ENCODE measurements at regions not wholly inside any gene's neighbourhood (a gene's known extent, or its start where the extent isn't known, plus 50 kb on each side); places are given as distances from the start of the nearest gene placed in this dataset.
A peak's percentile ranks its signal among the peaks of the same experiment; 100 is the strongest.

DNA sequence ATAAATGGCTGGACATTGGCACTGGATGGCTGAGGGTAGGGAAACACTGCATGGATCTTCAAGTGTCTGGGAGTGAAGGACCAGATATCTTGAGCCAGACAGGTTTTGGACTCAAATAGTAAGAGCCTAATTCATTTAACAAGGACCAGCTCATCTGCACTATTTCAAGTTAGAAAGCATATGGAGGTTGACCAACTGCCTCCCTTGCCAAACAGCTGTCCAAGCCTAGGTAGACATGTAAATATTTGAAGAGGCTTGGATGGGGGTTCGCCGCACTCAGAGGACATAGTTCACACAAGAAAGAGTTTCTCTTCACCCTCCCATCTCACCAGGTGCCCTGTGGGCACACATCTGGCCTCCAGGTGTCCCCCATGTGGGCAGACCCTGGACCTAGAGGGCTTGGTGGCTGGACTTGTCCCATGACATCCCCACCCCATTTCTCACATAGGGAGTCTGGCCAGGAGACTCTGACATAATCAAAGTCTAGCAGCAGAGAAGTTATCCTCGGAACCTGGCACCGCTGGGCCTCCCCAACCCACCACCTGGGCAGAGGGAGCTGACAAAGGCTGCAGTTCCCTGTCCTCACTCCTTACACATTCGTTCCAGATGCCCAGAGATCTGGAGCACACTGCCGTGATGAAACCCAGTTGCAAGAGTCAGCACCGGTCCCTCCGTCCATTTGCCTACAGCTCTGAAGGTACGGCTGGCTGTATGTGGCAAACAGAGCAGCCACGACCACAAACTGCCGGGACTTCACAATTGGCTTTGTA lies 116.9 kb upstream of the GDF10 start:
- H3K27ac ChIP-seq = peak overlapping the region in 8 of 21 experiments; percentile 4 to 66 (median 50)
- no peak overlapping the region for H3K4me3 ChIP-seq

- Histone ChIP-seq H3K4me3 (no peak overlapping the region), H3K27ac (peak overlapping the region in 7 of 21 experiments; percentile 4 to 66 (median 49))
Measured at GRCh38 chr10:47183704-47184041, 116.3 kb upstream of the GDF10 start.

DNA sequence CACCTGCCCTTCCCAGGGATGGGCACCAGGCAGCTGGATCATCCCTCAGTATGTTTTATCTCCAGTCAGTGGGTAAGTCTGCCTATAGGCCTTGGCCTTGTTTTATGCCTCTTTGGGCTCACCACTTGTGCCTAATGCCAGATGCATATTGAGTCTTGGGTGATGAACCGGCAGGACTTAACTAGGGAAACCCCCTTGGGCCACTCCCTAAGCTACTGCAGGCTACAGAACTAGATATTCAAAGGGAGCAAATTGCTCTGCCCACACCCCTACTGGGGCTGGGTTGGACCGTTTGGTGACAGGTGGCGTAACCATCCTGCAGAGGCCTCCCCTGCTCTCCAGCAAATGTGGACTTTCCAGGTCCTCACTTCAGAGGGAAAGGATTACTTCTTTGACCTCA lies 115.7 kb upstream of the GDF10 start:
- H3K4me3 ChIP-seq = no peak overlapping the region
- H3K27ac ChIP-seq = peak overlapping the region in 2 of 21 experiments; percentile 51 to 65

- Histone ChIP-seq H3K27ac (no peak overlapping the region), H3K4me3 (no peak overlapping the region)
Measured at GRCh38 chr10:47184724-47185330, 115.2 kb upstream of the GDF10 start.

- Histone ChIP-seq H3K4me3 (no peak overlapping the region), H3K27ac (no peak overlapping the region)
Measured at GRCh38 chr10:47186941-47187340, 113.1 kb upstream of the GDF10 start.

- Histone ChIP-seq H3K4me3 (no peak overlapping the region), H3K27ac (no peak overlapping the region)
Measured at GRCh38 chr10:47187592-47187991, 112.4 kb upstream of the GDF10 start.

GRCh38 chr10:47188156-47188555 lies 111.8 kb upstream of the GDF10 start:
- H3K27ac ChIP-seq = no peak overlapping the region
- H3K4me3 ChIP-seq = no peak overlapping the region

DNA sequence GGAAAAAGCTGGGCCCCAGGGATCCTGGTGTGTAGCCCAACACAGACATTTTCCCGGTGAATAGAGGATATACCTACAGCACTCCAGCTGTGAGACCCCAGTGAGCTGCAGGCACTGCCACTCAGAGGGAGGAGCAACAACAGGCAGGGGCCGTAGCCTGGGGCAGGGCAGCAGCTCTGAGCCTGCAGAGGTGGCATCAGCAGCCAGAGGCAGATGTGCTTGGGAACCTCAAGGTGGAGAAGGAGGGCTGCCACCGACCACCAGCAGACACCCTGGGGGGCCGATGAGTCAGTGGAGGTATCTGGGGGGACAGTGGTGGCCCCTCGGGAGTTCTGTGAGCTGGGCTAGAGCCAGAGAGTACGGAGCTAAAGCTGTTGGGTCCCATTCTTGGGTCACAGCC lies 110.2 kb upstream of the GDF10 start:
- H3K27ac ChIP-seq = no peak overlapping the region
- no peak overlapping the region for H3K4me3 ChIP-seq

- Histone ChIP-seq H3K27ac (no peak overlapping the region), H3K4me3 (no peak overlapping the region)
Measured at GRCh38 chr10:47190301-47190700, 109.7 kb upstream of the GDF10 start.

- Histone ChIP-seq H3K27ac (no peak overlapping the region), H3K4me3 (no peak overlapping the region)
Measured at GRCh38 chr10:47190802-47191450, 109.1 kb upstream of the GDF10 start.

DNA sequence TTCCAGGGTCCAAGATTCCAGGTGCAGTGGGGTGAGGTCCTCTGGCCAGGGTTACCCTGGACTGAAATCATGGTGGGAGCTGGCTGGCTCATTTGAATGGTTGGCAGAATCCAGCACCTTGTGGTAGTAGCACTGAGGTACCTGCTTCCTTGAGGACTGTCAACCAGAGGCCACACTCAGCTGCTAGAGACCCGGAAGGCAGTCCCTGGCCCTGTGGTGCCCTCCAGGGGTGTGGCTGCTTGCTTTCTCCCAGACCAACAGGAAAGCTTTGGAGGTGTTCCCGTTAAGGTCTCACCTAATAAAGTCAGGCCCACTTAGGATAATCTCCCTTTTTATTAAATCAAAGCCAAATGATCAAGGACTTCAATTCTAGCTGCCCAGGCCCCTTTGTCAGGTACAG lies 107.7 kb upstream of the GDF10 start:
- H3K27ac ChIP-seq = no peak overlapping the region
- no peak overlapping the region for H3K4me3 ChIP-seq

DNA sequence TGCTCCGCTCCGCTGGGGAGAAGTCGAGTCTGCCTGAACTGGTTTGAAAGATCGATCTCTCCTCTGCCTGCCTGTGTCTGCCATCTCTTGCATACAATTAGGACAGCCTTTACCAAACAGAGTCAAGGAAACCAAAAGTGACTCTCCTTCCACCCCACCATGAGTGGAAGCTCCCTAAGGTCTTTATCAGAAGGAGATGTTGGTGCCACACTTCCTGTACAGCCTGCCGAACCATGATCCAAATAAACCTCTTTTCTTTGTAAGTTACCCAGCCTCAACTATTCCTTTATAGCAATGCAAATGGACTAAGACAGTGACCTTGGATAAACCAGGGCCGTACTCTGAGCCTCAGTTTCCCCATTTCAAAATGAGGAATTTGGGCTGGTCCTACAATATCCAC lies 106.3 kb upstream of the GDF10 start:
- Histone ChIP-seq H3K4me3 (no peak overlapping the region), H3K27ac (no peak overlapping the region)

DNA sequence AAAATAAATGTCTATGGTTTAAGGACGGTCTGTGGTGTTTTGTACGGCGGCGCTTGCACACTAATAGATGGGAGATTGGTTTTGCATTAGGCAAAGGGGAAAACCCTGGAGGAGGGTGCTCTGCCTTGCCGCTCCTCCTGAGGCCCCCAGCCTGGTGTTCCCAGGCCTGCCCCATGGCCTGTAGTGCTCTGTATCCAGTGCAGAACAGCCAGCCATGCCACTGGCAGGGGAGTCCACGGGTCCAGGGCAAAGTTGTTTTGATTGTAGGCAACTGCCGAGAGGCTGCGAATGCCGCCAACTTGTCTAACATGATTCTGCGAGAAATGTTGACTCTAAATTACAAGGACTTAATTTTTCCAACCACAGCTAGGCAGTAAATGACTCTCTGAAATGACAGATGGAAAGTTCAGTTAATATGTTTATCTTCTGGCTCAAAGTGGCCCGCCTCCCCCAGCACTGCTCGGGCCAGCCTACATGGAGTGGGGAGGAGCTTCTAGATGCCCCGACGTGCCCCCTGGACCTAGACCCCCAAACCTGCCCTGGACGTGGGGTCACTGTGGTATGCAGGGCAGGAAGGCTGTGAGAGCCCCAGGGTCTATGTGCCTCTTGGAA lies 104.6 kb upstream of the GDF10 start:
- H3K27ac ChIP-seq = no peak overlapping the region

GRCh38 chr10:47196691-47197090 lies 103.3 kb upstream of the GDF10 start:
- H3K27ac ChIP-seq = no peak overlapping the region
- H3K4me3 ChIP-seq = no peak overlapping the region

More for the DNA sequence above, 104.6 kb upstream of the GDF10 start:
- no peak overlapping the region for H3K4me3 ChIP-seq

DNA sequence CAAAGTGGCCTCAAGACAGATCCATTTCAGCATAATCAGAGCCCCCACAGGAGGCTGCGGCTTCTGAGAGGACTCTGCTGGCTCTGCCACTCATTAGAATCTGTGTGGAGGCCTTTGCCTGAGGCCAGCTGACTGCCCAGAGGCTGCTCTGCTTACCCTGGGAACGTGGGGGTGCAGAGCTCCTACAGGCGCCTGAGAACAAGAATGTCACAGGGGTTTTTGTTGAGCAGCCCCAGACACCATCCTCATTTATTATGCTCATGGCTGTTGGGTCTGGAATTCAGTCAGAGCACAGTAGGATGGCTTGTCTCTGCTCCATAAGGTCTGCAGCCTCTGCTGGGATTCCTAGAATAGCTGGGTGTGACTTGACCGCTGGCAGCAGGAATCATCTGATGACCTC lies 101.8 kb upstream of the GDF10 start:
- Histone ChIP-seq H3K27ac (no peak overlapping the region), H3K4me3 (no peak overlapping the region)

DNA sequence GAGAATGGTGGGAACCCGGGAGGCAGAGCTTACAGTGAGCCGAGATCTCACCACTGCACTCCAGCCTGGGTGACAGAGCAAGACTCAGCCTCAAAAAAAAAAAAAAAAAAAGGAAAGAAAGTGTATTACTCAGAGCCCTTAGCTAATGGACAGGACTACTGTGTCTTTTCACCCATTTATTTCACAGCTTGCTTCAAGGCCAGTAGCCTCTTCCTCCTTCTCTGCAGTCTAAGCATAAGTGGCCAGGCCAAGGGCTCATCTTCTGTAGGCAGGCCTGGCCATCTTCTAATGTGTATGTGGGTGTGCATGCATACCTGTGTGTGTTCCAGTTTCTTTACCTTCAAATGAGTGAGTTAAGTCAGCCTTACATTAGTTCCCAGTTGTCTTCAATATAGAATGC lies 94.8 kb upstream of the GDF10 start:
- Histone ChIP-seq H3K4me3 (no peak overlapping the region), H3K27ac (no peak overlapping the region)

GRCh38 chr10:47206449-47207280 lies 93.3 kb upstream of the GDF10 start:
- Histone ChIP-seq H3K4me3 (no peak overlapping the region), H3K27ac (peak overlapping the region in 4 of 21 experiments; percentile 18 to 68 (median 62))

DNA sequence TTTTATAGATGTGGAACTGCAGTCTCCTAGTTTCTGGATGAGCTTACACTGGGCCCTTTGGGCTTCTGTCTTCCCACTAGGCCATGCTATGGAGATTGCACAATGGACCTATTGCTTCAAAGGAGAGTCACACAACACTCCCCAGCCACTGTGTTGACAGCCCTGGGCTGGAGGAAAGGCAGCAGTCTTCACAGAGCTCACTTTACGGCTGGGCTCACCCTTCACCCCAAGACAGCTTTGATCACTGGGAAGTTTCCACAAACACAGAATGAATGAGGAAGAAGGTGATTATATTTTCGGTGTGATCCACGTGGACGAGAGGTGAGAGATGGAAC lies 92.7 kb upstream of the GDF10 start:
- no peak overlapping the region for H3K4me3 ChIP-seq
- H3K27ac ChIP-seq = peak overlapping the region in 4 of 21 experiments; percentile 18 to 68 (median 62)

DNA sequence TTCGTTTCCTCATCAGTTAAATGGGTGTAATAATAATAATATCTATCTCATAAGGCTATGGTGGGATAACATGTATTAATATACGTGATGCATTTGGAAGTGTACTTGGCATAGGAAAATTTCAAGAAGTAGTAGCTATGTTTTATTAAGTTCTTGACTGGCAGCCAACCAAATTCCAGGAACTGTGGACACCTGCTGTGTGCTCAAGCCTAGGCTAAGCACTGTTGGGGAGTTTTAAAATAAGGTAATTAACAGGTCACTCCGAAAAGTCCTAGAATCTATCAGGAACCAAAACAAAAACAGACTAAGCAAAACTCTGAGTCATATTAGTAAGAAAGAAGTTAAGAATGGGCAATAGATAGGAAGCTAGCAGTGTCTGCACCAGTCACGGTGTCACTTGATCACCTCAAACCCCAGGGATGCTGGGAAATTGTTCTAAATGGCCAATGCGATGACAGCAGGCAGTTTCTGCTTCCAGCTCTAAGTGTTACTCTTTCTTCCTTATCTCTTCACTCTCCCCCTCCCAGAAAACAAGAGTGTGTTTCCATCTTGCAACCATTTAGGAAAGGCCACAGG lies 92.0 kb upstream of the GDF10 start:
- Histone ChIP-seq H3K27ac (peak overlapping the region in 2 of 21 experiments; percentile 45 to 68), H3K4me3 (no peak overlapping the region)

DNA sequence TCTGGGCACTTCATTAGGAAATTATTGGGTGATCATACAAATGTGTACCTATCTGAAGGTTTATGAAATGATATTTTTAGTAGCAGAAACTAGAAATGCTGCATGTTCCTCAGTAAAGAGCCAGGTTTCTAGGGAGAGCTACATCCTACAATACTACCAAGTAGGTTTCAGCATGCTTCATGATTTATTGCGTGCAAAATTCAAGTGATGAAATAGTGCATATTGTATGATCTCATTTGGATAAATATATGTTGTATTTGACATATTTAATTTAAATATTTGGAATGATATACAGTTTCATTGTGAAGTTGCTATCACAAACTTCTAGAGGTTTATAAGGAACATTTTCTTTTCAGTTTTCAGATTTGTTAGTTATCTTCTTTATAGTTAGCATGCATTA lies 90.5 kb upstream of the GDF10 start:
- Histone ChIP-seq H3K4me3 (no peak overlapping the region), H3K27ac (no peak overlapping the region)

Data from skin epidermis (tissue), 12 donors.